Endothelial cell (in vitro differentiated cells): ENCODE measurements at regions not wholly inside any gene's neighbourhood (a gene's known extent, or its start where the extent isn't known, plus 50 kb on each side); places are given as distances from the start of the nearest gene placed in this dataset.

Experiments used
- DNase-seq: peaks from one replicate; pipeline ENCODE4 v3.0.0; 2021; ENCODE audit warnings: low spot score
- H3K27ac Mint-ChIP-seq: one replicate; pipeline ENCODE4 v1.8.0; 2021; ENCODE audit warnings: mixed read lengths, inconsistent platforms; ENCODE audit not compliant: unreplicated experiment
- H3K27me3 Mint-ChIP-seq: one replicate; pipeline ENCODE4 v1.8.0; 2021; ENCODE audit warnings: mild to moderate bottlenecking, moderate library complexity, mixed read lengths, inconsistent platforms; ENCODE audit not compliant: unreplicated experiment
- H3K36me3 Mint-ChIP-seq: one replicate; pipeline ENCODE4 v1.8.0; 2021; ENCODE audit warnings: mild to moderate bottlenecking, low read depth, mixed read lengths, inconsistent platforms; ENCODE audit not compliant: unreplicated experiment
- H3K4me1 Mint-ChIP-seq: one replicate; pipeline ENCODE4 v1.8.0; 2021; ENCODE audit warnings: mild to moderate bottlenecking, mixed read lengths, inconsistent platforms; ENCODE audit not compliant: unreplicated experiment
- H3K4me3 Mint-ChIP-seq: one replicate; pipeline ENCODE4 v1.8.0; 2021; ENCODE audit warnings: mild to moderate bottlenecking, mixed read lengths, inconsistent platforms; ENCODE audit not compliant: unreplicated experiment
- H3K9me3 Mint-ChIP-seq: one replicate; pipeline ENCODE4 v1.8.0; 2021; ENCODE audit warnings: mixed read lengths, inconsistent platforms; ENCODE audit not compliant: unreplicated experiment
- TF ChIP-seq, protein P1 (sequence below): fragments of 200-600 bp; sonication (generic); IDR thresholded peaks from one replicate; pipeline ENCODE4 v1.5.0; 2021; ENCODE audit warnings: antibody characterized with exemption; ENCODE audit not compliant: unreplicated experiment

DNA sequence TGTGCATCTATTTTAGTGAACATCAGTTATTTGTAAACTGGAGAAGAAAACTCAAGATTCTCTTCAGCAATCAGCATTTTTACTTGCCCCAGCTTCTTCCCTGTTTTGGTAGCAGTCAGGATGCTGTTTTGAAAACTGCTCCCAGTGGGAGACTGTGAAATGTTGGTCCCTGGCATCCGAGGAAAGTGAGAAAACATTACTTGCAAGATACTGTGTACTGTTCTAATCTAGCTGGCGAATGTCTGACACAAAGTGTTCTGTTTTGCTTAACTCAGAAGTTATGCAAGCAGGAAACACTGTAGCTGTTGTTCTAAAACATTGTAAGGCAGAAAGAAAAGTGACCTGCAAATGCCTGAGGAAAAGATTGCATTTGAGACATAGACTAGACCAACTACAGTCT is 171.8 kb upstream of the POM121L12 start:
- Mint-ChIP-seq H3K4me3 (no peak overlapping the region), H3K4me1 (no peaks in the 10 kb centered on the region), H3K27ac (no peak overlapping the region), H3K9me3 (peaks cover 5% of the 10 kb centered on the region), H3K36me3 (peaks cover 4% of the 10 kb centered on the region), H3K27me3 (no peaks in the 10 kb centered on the region)
- TF ChIP-seq, protein P1, sequence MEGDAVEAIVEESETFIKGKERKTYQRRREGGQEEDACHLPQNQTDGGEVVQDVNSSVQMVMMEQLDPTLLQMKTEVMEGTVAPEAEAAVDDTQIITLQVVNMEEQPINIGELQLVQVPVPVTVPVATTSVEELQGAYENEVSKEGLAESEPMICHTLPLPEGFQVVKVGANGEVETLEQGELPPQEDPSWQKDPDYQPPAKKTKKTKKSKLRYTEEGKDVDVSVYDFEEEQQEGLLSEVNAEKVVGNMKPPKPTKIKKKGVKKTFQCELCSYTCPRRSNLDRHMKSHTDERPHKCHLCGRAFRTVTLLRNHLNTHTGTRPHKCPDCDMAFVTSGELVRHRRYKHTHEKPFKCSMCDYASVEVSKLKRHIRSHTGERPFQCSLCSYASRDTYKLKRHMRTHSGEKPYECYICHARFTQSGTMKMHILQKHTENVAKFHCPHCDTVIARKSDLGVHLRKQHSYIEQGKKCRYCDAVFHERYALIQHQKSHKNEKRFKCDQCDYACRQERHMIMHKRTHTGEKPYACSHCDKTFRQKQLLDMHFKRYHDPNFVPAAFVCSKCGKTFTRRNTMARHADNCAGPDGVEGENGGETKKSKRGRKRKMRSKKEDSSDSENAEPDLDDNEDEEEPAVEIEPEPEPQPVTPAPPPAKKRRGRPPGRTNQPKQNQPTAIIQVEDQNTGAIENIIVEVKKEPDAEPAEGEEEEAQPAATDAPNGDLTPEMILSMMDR: no peak
- DNase-seq: no peak

DNA sequence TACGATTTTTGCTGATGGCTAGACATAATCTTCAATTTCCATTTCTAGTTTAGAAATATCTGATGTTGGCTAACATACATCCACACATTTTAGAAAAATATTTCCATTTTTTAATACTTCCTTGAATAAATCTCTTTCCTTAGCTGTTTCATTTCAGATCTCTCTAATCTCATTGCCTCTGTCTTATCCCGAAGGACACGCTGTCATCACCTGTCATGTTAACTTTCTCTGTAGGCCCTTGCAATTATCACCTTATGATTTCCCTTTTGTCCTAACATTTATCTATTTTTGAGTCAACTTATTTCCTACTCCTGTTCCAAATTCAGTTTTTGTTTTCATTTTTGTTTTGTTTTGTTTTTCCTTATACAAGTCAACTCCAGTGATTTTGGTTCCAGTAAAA is 173.1 kb upstream of the POM121L12 start:
- TF ChIP-seq, protein P1: no peak
- Mint-ChIP-seq H3K36me3 (peaks cover 4% of the 10 kb centered on the region), H3K4me1 (no peaks in the 10 kb centered on the region), H3K4me3 (no peak overlapping the region), H3K27ac (no peak overlapping the region), H3K27me3 (no peaks in the 10 kb centered on the region), H3K9me3 (peaks cover 5% of the 10 kb centered on the region)
- no peak for DNase-seq

- DNase-seq: no peak
- Mint-ChIP-seq H3K9me3 (no peaks in the 10 kb centered on the region), H3K27ac (no peak overlapping the region), H3K4me3 (no peak overlapping the region), H3K27me3 (no peaks in the 10 kb centered on the region), H3K36me3 (no peaks in the 10 kb centered on the region), H3K4me1 (no peaks in the 10 kb centered on the region)
- TF ChIP-seq, protein P1: no peak
Measured at GRCh38 chr7:52857367-52857766, 178.1 kb upstream of the POM121L12 start.

DNA sequence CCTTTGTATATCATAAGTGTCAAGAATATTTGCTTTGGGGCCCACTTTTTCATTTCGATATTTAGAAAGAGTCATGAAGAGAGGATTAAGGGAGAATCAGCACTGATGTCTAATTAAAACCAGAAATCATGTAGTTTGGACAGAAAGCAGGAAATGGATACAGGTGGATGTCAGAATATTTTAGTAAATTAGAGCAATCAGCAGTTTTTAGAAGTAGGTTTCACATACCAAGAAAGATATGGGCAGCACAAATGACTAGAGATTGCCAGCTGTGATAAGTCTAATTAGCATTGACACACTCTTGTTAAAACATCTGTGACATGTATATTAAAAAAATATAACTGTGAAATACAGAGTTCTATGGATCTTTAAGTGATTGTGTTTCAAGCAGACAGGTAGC is 180.8 kb upstream of the POM121L12 start:
- TF ChIP-seq, protein P1: no peak
- Mint-ChIP-seq H3K4me3 (no peak overlapping the region), H3K9me3 (no peaks in the 10 kb centered on the region), H3K4me1 (no peaks in the 10 kb centered on the region), H3K27me3 (no peaks in the 10 kb centered on the region), H3K27ac (no peak overlapping the region), H3K36me3 (no peaks in the 10 kb centered on the region)
- no peak for DNase-seq

DNA sequence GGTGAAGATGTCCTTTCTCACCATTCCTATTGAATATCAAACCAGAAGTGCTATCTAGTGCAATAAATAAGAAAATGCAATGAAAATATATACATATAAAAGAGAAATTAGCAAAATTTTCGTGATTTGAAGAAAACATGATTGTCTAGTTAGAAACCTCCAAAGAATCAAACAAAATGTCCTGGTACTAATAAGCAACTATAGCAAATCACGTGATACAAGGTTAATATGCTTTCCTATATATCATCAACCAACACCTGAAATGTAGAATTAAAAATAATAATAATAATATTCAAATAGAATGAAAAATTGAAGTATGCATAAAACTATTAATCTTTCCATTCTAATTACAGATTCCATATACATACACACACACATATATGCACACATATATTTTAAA is 183.9 kb upstream of the POM121L12 start:
- DNase-seq: no peak
- H3K9me3 Mint-ChIP-seq: no peaks in the 10 kb centered on the region
- H3K27me3 Mint-ChIP-seq: no peaks in the 10 kb centered on the region
- H3K36me3 Mint-ChIP-seq: no peaks in the 10 kb centered on the region
- TF ChIP-seq, protein P1: no peak
- H3K4me1 Mint-ChIP-seq: no peaks in the 10 kb centered on the region
- H3K4me3 Mint-ChIP-seq: no peak overlapping the region
- no peak overlapping the region for H3K27ac Mint-ChIP-seq
